Midbrain (tissue), 1 donor: ENCODE measurements at regions not wholly inside any gene's neighbourhood (a gene's known extent, or its start where the extent isn't known, plus 50 kb on each side); places are given as distances from the start of the nearest gene placed in this dataset.

Experiments used
- DNase-seq: peaks from one replicate; lab custom pipeline; 2025; lab: John Stamatoyannopoulos, UW

DNA sequence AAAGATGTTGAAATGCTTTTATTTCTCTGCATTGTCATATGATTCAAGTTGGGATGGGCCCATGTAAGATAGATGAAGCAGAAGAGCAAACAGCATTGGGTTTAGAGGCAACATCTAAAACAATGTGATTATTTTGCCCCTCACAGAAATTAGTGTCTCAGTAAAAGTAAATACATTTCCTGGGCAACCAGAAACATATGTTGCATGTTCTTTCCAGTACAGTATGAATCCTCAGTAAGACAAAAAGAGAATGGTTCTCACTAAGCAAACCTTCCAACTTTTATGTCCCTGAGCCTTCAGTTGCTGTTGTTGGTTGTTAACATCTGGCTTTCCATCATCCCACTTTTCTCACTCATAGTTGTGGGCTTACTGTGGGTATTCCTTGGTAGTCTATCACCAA, 222.5 kb upstream of the PRPS1L1 start:
- no peak for DNase-seq

DNA sequence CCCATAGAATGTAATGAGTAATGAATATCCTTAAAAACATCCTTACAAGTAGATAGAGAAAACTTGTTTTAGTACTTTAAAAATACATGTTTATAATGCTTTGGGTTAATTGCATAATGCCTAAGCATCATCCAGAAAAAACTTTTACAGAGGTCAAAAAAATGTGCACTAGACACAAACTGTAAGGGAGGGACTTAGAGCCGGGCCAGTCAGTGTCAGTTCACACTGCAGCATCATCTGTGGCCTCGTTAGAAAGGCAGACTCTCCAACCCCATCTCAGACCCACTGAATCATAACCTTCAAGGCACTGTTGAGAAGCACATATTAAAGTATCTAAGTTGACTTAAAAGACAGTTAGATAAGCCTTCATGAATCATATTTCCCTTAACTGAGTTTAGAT, 230.1 kb upstream of the PRPS1L1 start:
- no peak for DNase-seq

DNA sequence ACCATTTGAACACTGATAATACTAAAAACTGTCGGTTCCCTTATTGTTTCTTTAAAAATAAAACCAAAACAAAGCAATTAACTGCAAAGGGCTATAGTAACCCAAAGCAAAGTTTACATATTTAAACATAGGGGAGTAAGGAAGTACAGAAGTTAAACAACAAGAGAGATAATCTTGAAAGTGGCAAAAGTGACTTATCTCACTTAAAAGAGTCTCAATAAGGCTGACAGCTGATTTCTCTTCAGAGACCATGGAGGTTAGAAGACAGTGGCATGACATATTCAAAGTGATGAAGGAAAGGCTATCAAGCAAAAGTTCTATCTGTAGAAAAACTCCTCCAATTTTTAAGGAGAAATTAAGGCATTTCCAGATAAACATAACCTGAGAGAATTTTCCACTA, 233.5 kb upstream of the HDAC9 start:
- no peak for DNase-seq

DNA sequence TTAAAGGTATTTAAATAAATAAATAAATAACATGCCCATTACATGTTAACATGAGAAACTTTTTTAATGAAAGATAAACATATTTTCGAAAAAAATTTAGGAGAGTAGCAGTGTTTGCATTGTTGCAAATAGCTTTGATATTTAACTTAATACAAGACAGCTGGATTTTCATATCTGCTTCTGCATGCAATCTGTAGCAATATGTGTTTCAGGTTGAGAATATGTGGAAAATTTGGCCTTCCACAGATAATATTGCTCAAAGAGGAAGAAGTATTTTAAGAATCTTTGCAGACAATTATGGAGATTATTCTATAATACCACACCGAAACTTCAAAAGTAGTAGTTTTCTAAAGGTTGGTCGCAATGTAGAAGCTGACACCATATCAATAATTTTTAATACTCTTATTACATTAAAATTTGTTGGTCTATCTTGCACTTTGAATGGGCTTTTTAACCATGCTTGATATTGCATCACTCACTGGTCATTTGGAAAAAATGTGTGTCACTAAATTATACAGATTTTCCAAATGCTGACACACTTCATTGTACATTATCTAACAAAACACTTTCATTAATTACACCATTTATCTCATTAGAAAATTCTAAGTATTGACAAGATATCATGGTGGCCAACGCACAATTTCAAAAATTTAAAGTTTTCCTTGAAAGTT, 229.8 kb upstream of the HDAC9 start:
- no peak for DNase-seq

DNA sequence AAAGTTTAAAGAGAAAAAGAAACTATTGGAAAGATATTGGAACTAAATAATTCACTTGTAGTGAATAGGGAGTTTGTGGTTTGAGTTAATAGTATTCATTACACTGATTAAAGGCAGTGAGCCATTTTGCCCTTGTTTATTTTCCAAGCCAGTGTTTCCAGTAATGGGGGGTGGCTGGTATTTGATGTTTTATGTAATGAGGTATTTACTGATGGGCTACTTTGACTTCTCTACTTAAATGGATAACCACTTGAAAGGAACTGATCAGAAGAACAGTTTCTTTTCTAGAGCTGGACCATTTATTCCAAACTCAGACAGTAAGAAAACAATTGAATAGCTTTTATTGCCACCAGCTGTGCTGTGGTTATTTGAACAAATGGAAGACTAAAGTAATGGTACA, 227.0 kb upstream of the HDAC9 start:
- DNase-seq, result no peak

DNA sequence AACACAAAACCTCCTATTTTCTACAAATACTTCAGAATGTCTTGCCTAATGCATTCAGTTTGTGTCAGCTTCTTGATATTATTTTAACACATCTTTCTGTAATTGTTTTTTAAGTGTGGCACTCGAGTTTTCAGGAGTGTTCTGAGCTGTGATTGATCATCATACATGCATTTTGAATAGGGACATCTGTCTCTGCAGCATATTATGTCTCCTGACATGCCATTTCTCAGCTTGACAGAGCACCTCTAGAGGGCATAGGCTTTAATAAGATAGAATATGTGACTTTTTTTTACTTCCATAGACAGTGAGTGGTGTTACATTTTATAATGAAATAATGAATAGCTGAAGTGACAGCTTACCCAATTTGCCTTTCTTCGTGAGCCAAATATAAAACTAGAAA, 219.2 kb upstream of the HDAC9 start:
- DNase-seq, result no peak

DNA sequence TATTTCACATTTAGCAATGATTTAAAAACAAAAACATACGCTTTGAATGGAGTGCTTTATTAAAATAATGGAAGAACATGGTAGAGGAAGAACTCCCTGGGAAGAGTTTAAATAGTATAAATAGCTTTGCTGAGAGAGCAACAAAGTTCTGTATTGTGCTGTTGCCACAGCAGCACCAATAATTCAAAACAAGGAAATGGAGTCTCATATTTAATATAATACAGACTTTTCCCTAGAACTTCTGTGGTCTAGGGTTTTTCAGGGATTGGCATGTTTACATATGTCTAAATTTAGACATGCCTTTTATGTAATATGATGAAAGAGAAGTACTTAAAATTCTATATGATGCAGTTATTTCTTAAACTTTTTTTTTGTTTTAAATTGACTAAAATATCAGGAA, 217.2 kb upstream of the HDAC9 start:
- DNase-seq, result no peak

DNA sequence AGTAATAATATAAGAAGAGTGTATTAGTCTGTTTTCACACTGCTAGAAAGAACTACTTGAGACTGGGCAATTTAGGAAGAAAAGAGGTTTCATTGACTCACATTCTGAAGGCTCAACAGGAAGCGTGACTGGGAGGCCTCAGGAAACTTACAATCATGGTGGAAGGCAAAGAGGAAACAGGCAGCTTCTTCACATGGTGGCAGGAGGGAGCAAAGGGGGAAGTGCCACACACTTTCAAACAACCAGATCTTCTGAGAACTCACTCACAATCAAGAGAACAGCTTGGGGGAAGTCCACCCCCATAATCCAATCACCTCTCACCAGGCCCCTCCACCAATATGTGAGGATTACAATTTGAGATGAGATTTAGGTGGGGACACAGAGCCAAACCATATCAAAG, 212.5 kb upstream of the HDAC9 start:
- DNase-seq, result no peak

DNA sequence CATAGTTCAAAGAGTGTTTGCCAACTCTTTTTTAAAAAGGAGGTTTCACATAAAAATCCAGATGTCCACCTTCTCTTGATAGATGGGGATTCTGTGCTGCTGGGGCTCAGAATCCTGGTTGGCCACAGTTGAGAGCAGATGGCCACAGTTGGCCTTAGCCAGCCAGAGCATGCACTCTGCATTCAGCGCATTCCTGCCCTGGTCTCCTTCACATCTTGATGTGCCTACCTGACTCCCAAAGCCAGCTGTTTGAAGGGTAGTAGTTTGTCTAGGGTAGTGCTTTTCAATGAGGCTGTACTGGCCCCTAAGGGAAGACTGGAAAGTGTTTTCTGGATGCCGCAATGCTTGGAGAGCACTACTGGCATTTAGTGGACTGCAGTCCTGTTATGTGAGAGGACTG, 208.1 kb upstream of the HDAC9 start:
- no peak for DNase-seq

DNA sequence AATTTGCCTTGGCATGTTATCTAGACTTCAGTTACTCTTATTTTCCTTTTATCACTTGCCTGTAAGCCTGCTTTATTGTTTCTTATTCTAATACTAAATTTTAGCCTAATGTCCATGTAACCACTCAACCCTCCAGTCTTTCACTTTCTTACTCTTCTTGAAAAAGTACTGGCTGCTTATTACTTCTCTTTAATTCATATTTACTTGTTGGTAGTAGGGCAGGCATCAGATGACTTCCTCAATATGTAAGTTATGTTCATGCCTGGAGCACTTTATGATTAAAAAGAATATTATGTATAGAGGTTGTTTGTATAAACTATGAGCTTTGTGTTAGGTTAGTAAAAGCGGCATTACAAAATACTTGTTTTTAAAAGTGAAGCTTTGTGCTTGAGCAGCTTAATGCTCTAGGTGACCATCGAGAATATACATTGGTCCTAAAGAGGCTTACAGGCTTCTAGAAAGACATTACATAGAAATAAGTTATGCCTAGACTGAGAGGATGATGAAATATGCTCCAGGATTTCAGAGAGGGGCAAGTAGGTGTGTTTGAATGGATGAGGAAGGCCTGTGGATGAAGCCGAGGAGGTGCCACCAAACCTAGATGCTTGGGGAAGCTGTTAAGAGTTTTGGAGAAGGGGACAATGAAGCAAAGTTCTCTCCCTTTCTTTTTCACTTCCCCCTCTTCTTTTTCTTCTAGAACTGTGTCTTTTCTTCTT, 207.1 kb upstream of the HDAC9 start:
- DNase-seq, result no peak

DNA sequence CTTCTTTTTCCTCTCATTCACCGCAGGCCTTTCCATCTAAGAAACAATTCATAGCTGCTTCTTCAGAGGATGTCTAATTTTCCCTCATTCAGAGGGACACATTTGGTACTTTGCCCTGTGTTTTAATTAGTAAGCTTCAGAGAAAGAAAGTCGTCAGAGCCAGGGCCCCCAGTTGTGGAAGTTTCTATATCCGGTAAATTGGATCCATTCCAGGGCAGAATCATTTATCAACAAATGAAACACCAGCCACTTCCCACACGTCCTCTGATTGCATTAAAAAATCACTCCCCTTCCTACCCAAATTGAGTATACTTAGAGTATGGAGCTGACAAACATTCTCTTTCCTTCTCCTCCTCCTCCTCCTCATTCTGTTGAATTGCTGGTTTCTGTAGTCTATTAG, 205.8 kb upstream of the HDAC9 start:
- no peak for DNase-seq

DNA sequence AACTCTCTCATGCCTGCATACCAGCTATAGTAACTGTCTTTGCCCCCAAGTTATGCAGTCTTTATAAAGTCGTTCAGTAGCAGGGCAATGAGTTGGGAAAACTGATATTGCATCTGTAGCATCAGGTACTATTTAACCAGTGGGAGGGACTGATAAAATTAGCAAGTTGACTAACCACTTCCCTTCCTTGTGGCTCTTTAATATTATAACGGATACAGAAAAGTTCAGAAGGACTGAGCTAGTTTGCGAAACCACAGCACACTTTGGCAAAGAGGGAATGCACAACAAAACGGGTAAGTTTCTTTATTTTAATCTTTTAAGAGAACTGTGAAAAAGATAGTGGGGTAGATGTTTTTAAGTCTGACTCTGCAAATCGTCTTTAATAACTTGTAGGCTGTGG, 205.3 kb upstream of the HDAC9 start:
- DNase-seq, result no peak

DNA sequence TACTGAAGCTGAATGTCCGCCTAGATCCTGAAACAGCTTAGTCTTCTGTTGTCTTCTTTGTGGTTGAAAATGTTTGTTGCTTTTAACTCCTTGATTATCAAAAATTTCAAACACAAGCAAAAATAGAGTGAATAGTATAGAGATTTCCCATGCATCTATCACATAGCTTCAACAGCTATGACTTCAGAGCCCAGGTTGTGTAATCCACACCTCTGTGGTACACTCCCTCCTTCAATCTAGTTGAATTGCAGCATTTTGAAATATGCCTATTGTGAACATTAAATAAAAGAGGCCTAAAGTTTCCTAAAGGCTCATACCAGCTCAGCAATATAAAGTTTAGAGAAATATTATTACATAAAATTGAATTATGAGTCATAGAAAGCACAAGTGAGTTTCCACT, 204.7 kb upstream of the HDAC9 start:
- DNase-seq, result no peak

DNA sequence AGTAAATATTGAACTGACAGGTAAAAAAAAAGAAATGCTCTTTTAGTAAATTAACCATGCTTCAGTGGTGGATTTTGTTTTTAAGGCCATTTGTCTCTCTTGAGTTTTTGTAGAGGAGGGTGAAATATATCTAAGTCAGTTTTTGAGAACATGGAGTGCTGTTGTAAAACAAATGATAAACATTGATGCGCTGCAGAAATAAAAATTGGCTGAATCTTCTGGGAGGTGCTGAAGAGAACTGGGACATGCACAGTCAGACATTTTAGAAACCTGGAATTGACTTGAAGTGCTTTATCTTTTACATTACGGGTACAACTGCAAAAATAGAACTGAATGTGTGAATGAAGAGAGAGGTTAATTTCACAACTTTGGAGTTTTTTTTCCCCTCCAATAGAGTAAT, 203.0 kb upstream of the HDAC9 start:
- no peak for DNase-seq

DNA sequence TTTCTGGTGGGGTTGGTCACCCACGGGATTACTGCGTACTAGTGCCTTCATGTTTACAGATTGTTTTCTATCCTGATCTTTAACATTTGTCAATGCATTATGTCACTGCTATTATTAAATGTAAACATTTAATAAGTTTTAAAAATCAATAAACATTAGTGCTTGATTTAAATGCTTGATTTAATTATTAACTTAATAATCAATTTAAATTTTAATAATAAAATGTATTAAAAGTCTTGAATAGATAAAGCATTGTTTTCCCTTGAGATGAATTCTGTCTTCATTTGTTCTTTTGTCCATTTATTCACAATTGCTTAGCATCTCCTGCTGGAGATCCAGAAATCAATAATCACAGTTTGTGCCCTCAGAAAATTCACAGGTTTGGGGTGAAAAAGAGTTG, 201.8 kb upstream of the HDAC9 start:
- no peak for DNase-seq

DNA sequence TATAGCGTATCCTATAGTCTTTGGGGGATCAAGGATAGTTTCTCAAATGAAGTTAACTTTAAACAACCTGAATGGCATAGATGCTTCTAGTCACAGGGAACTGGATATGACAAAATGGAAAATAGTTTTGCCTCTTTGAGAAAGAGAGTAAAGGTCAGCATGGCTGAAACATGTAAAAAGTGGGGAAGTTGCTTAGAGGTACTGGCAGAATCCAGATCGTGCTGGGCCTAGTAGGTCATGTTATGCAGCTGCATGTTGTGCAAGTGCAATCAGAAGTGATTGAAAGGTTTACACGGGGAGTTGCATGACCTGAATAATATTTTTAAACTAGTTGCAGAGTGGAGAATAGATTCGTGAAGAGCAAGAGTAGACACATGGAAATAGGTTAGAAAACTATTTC, 201.1 kb upstream of the HDAC9 start:
- DNase-seq, result no peak

DNA sequence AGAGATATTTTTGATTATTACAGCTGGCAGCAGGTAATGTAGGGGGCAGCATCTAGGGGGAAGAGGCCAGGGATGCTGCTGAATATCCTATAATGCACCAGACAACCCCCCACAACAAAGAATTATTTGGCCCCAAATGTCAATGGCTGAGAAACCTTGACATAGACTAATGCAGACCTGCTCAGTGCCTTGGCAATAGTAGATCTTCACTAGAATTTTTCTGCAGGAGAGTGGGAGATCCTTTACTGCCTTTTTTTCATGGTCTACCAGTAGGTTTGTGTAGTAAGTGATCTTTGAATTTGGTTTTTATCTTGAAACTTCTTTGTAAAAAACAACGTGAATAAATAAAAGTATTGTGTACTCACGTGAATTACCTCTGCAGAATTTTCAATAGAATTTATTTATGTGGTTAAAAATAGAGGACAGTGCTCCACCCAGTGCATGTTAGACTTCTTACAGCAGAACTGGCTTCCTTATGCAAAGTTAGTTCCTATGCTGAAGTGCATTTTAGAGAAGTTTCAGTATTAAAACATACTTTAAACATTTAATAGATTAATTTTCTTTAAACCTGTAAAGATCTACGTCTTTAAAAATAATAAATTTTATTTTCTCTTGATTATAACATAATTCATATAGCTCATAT, 199.6 kb upstream of the HDAC9 start:
- DNase-seq, result no peak

DNA sequence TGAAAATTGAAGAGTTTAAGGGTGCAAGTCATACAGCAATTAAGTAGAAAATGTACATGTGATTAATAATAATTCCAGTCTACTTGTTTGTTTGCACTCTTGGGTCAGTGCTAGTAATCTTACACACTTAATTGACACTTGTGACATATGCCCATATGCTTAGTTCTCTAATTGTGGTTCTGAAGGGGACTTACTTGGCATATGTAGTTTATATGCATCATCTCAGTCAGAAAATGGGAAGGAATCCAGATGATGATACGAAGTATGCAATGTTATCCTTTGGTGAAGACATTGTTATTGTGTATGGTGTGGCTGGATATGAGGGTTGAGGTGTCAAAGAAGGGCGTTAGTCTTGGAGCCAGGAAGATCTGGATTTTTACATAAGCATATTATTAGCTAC, 193.5 kb upstream of the HDAC9 start:
- DNase-seq, result no peak

DNA sequence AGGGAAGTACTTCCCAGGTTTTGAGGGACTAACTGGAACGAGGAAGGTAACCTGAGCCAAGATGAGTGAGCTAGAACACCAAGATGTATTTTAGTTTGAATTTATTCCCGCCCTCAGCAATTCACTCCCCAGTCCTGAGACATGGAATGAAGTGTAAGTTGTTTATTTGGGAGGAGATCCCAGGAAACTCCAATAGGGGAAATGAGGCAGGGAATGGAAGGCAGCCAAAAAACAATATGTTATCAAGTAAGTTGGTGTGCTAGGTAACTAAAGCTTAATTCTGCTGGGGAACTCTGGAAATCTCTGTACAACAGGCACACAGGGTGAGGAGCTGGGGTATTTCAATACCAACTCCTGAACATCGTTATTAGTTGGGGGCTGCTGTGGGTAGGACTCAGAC, 189.7 kb upstream of the HDAC9 start:
- no peak for DNase-seq

DNA sequence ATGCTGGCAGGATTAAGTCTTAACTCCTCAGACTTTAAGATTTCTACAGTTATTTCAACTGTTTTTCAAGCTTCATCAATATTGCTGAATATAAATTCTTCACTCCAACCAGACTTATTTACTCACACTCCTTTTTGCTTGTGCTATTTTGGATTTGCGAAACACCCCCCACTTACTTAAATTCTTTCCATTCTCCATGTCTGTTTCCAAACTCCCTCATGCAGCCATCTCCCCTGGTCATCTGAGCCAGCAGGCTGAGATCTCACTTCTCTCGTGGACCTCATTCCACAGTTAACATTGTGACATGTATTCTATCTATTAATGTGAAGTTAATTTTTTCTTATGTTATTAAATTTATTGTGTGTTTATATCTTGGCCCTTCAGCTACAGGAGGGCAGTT, 188.9 kb upstream of the HDAC9 start:
- no peak for DNase-seq

DNA sequence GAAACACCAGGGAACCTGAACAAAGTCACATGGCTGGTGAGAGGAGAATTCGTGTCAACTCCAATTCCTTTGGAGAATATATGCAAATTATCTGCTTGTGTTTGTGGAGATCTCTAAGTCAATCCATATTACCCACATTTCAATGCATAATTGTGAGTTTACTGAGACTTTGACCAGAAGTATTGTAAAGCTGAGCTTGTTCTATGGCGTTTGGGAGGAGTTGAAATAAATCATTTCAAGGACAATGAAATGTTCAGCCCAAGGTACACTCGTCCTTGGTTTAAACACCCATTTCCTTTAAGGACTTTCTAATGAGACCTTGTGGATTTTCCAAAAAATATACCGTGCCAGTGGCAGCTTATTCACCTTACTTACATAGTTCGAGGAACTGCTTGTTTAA, 186.6 kb upstream of the HDAC9 start:
- no peak for DNase-seq

DNA sequence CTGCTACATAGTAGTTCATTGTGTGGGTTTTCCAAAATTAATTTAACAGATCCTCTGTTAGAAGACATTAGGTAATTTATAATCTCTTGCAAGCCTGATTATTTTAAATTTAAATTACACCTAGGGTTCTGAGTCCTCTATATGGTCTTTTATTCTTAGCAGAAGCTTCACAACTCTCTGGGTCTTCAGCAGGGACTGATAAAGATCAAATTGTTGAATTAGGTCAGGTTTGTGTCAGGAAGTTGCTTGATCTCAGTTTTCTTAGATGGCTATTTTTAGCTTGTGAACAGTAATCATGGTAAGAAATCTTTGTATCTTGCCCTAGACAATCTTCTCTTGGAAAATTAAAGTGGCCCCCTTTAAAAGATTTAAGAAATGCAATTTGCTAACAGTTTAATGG, 183.1 kb upstream of the HDAC9 start:
- no peak for DNase-seq

DNA sequence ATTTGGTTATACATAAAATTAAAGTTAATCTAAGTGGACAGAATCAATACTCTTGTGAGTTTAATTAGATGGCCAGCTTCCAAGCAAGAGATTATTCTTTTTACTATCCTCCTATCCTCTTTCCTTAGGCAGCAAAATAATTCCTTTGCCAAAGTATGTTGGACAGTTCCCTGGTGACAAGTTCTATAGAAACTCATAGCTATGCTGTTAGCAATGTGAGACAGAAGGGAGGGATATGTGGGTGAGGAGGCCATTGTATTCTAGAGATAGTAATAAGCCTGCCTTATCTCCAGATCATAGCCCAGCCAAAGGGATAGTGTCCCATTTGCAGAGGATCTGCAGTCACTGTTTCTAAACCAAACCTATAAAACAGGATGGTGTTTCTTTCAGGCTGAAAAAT, 181.6 kb upstream of the HDAC9 start:
- DNase-seq, result no peak

DNA sequence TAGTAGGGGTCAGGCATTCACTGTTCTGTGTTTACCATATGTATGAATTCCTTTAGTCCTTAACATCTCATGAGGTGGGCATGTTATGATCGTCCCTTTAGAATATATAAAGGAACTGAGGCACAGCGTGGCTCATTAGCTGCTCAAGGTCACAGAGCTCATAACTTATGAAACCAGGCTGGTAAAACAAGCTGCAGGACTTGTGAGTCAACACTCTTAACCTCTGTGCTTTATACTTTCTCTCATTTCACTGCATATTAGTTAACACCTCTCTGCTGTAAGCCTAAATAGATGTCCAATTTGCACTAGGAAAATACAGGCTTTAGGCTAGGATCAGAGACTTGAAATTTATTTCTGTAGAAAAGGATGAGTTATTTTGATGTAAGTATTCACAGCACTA, 180.3 kb upstream of the HDAC9 start:
- no peak for DNase-seq
